Panc1 (cell line): ENCODE measurements at regions not wholly inside any gene's neighbourhood (a gene's known extent, or its start where the extent isn't known, plus 50 kb on each side); places are given as distances from the start of the nearest gene placed in this dataset.

Experiments used
- ATAC-seq: fragments of 200-7000 bp; cut with Tn5 transposase; 2 replicates; pipeline ENCODE4 v1.9.1; 2020; ENCODE audit warnings: mild to moderate bottlenecking, moderate library complexity
- BruUV-seq: library from RNA; stranded (reverse); fragments of 400-500 nt; replicated peaks from 2 replicates; lab custom pipeline; 2021; lab: Mats Ljungman, UMichigan
- CTCF ChIA-PET: fragments of 300-600 bp; sonication (Branson Sonifier 250); formaldehyde crosslinking; loops from one replicate; lab custom pipeline; 2022; ENCODE audit warnings: antibody characterized with exemption; lab: Charles Lee
- POLR2A ChIA-PET: fragments of 300-600 bp; sonication (Branson Sonifier 250); formaldehyde crosslinking; loops from one replicate; lab custom pipeline; 2022; ENCODE audit warnings: antibody characterized with exemption; lab: Charles Lee
- DNase-seq: peaks from one replicate; pipeline ENCODE4 v3.0.0-alpha.2; 2010; ENCODE audit warnings: low read depth, low spot score
- H3K27ac ChIP-seq: 2 replicates; pipeline ENCODE4 v1.5.1; 2011; ENCODE audit warnings: mild to moderate bottlenecking, low read length, inconsistent platforms
- H3K27me3 ChIP-seq: fragments of 200-500 bp; sonication (Bioruptor generic); 2 replicates; pipeline ENCODE4 v1.6.0; 2014; ENCODE audit warnings: low read length, inconsistent platforms; ENCODE audit not compliant: control insufficient read depth, insufficient read depth
- H3K36me3 ChIP-seq: fragments of 200-500 bp; sonication (Bioruptor generic); 2 replicates; pipeline ENCODE4 v1.5.1; 2014; ENCODE audit warnings: inconsistent platforms, mild to moderate bottlenecking, low read length, moderate library complexity; ENCODE audit not compliant: control insufficient read depth, insufficient read depth
- H3K4me1 ChIP-seq: 2 replicates; pipeline ENCODE4 v1.5.1; 2011; ENCODE audit warnings: inconsistent platforms, mild to moderate bottlenecking, low read length, moderate library complexity; ENCODE audit not compliant: control insufficient read depth, insufficient read depth
- H3K4me3 ChIP-seq, 2 experiments: 2 replicates each; pipeline ENCODE4 v1.5.1; 2011 to 2012; ENCODE audit warnings: low read depth in 2 of 2, low read length in 2 of 2, mild to moderate bottlenecking in 2 of 2, inconsistent platforms in 1 of 2, moderate library complexity in 1 of 2
- H3K9me3 ChIP-seq: fragments of 200-500 bp; sonication (Bioruptor generic); 2 replicates; pipeline ENCODE4 v1.5.1; 2014; ENCODE audit warnings: low read depth, mild to moderate bottlenecking, inconsistent platforms, low read length, moderate library complexity; ENCODE audit not compliant: control insufficient read depth, insufficient read depth
- POLR2AphosphoS5 ChIP-seq: IDR thresholded peaks from 2 replicates; pipeline ENCODE4 v1.6.1; 2012; ENCODE audit warnings: mild to moderate bottlenecking, low read depth, low read length, moderate library complexity
- SIN3A ChIP-seq: IDR thresholded peaks from 2 replicates; pipeline ENCODE4 v1.6.1; 2012; ENCODE audit warnings: low read depth, mild to moderate bottlenecking, low read length, moderate library complexity, borderline replicate concordance; ENCODE audit not compliant: insufficient read depth
- TCF7L2 ChIP-seq: IDR thresholded peaks from 2 replicates; pipeline ENCODE4 v1.6.1; 2011; ENCODE audit warnings: mild to moderate bottlenecking, low read depth, low read length, inconsistent platforms
- in situ Hi-C: cut with HindIII; loops from 2 replicates; pipeline ENCODE4 v1.10.0; 2016; ENCODE audit warnings: low sequenced_read_pairs, low pct_unique_long_range_greater_than_20kb
- intact Hi-C: fragments of 100-400 bp; cut with micrococcal nuclease; formaldehyde crosslinking; loops from one replicate; pipeline ENCODE4 v1.10.0; 2022; ENCODE audit not compliant: unreplicated experiment
- TF ChIP-seq, protein P1 (sequence below): fragments of 450-650 bp; IDR thresholded peaks from 2 replicates; pipeline ENCODE4 v1.5.1; 2017; ENCODE audit warnings: mild to moderate bottlenecking
- TF ChIP-seq, protein P2 (sequence below), 2 experiments: IDR thresholded peaks; 2 replicates each; pipeline ENCODE4 v1.6.1; 2011 to 2012; ENCODE audit warnings: low read depth in 2 of 2, control low read depth in 1 of 2, low read length in 1 of 2, mild to moderate bottlenecking in 1 of 2, moderate library complexity in 1 of 2; ENCODE audit not compliant: insufficient read depth in 1 of 2

DNA sequence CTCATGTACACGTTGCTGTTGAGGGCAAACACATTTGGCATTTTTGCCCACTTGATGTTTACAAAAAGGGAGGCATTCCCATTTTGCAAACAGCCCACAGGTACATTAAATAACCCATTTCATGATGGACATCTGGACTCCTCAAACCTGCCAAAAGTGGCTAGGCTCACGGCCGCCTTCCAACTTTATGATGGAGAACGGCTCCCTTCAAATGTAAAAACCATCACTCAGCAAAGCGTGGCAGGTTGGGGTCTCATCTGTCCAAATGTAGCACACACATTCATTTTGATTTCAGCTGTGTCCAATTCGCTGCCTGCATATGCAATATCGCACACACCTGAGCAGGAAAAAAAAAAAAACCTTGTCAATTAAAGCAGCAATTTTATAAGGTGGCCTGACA lies 417.8 kb downstream of the TMEM114 start:
- no peaks in the 10 kb centered on the region for H3K4me1 ChIP-seq
- H3K9me3 ChIP-seq = no peaks in the 10 kb centered on the region
- BruUV-seq = no TSS peak
- POLR2A ChIA-PET = no interaction called here
- in situ Hi-C loops = no loop called here
- intact Hi-C loops = loop anchor here (5.0 to 10.0 kb wide), 3 partner anchors 768 to 1490 kb away; no protein-coding TSS in a partner anchor
- peaks cover 5% of the 10 kb centered on the region for H3K27me3 ChIP-seq
- H3K4me3 ChIP-seq = no peak overlapping the region
- ATAC-seq (no peak), DNase-seq (no peak)
- H3K36me3 ChIP-seq = no peaks in the 10 kb centered on the region
- TF ChIP-seq, protein P1, sequence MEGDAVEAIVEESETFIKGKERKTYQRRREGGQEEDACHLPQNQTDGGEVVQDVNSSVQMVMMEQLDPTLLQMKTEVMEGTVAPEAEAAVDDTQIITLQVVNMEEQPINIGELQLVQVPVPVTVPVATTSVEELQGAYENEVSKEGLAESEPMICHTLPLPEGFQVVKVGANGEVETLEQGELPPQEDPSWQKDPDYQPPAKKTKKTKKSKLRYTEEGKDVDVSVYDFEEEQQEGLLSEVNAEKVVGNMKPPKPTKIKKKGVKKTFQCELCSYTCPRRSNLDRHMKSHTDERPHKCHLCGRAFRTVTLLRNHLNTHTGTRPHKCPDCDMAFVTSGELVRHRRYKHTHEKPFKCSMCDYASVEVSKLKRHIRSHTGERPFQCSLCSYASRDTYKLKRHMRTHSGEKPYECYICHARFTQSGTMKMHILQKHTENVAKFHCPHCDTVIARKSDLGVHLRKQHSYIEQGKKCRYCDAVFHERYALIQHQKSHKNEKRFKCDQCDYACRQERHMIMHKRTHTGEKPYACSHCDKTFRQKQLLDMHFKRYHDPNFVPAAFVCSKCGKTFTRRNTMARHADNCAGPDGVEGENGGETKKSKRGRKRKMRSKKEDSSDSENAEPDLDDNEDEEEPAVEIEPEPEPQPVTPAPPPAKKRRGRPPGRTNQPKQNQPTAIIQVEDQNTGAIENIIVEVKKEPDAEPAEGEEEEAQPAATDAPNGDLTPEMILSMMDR = no peak
- TF ChIP-seq POLR2AphosphoS5 (no peak), TCF7L2 (no peak), SIN3A (no peak)
- TF ChIP-seq, protein P2, sequence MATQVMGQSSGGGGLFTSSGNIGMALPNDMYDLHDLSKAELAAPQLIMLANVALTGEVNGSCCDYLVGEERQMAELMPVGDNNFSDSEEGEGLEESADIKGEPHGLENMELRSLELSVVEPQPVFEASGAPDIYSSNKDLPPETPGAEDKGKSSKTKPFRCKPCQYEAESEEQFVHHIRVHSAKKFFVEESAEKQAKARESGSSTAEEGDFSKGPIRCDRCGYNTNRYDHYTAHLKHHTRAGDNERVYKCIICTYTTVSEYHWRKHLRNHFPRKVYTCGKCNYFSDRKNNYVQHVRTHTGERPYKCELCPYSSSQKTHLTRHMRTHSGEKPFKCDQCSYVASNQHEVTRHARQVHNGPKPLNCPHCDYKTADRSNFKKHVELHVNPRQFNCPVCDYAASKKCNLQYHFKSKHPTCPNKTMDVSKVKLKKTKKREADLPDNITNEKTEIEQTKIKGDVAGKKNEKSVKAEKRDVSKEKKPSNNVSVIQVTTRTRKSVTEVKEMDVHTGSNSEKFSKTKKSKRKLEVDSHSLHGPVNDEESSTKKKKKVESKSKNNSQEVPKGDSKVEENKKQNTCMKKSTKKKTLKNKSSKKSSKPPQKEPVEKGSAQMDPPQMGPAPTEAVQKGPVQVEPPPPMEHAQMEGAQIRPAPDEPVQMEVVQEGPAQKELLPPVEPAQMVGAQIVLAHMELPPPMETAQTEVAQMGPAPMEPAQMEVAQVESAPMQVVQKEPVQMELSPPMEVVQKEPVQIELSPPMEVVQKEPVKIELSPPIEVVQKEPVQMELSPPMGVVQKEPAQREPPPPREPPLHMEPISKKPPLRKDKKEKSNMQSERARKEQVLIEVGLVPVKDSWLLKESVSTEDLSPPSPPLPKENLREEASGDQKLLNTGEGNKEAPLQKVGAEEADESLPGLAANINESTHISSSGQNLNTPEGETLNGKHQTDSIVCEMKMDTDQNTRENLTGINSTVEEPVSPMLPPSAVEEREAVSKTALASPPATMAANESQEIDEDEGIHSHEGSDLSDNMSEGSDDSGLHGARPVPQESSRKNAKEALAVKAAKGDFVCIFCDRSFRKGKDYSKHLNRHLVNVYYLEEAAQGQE (IDR thresholded peaks at IDR 0.05; ENCODE audit: insufficient read depth in 1 of 2, low read depth in 2 of 2, low read length in 1 of 2) = no peak
- CTCF ChIA-PET = interaction anchor here (0.7 kb wide), 1 partner anchor 22 kb away, joined by 3 read pairs; no protein-coding TSS in a partner anchor
- H3K27ac ChIP-seq = no peak overlapping the region

GRCh38 chr16:8168016-8168415 lies 422.3 kb downstream of the TMEM114 start:
- Histone ChIP-seq H3K27ac (no peak overlapping the region), H3K4me1 (no peaks in the 10 kb centered on the region), H3K4me3 (no peak overlapping the region), H3K36me3 (no peaks in the 10 kb centered on the region), H3K27me3 (no peaks in the 10 kb centered on the region; the same call in 1 of the 2 replicates), H3K9me3 (no peaks in the 10 kb centered on the region)
- no TSS peak for BruUV-seq
- DNase-seq = no peak
- intact Hi-C loops = no loop called here
- TF ChIP-seq, protein P1 = no peak
- TF ChIP-seq TCF7L2 = no peak
- TF ChIP-seq, protein P2 (IDR thresholded peaks at IDR 0.05; ENCODE audit: insufficient read depth in 1 of 2, low read depth in 2 of 2, low read length in 1 of 2) = no peak
- no peak for TF ChIP-seq POLR2AphosphoS5
- TF ChIP-seq SIN3A = no peak
- no peak for ATAC-seq
- ChIA-PET POLR2A (no interaction called here), CTCF (no interaction called here)
- in situ Hi-C loops = no loop called here
